HCT116 (cell line): ENCODE measurements at regions not wholly inside any gene's neighbourhood (a gene's known extent, or its start where the extent isn't known, plus 50 kb on each side); places are given as distances from the start of the nearest gene placed in this dataset.

Source experiments
- ATAC-seq: fragments of 200-7000 bp; cut with Tn5 transposase; 2 replicates; pipeline ENCODE4 v1.9.1; 2020; ENCODE audit warnings: mild to moderate bottlenecking, moderate library complexity
- BruUV-seq: library from RNA; stranded (reverse); fragments of 400-500 nt; replicated peaks from 2 replicates; lab custom pipeline; 2021; lab: Mats Ljungman, UMichigan
- CTCF ChIA-PET: fragments of 300-600 bp; sonication (Branson Sonifier 250); formaldehyde crosslinking; loops from one replicate; lab custom pipeline; 2021; ENCODE audit warnings: antibody characterized with exemption; lab: Charles Lee
- POLR2A ChIA-PET: fragments of 300-600, 350-600 bp; sonication (Branson Sonifier 250); formaldehyde crosslinking; loops from one replicate; lab custom pipeline; 2021; ENCODE audit warnings: antibody characterized with exemption; lab: Charles Lee
- RAD21 ChIA-PET, 2 experiments: fragments of 300-600 bp; sonication (Branson Sonifier 250); formaldehyde crosslinking; loops; one replicate each; lab custom pipeline; 2023; ENCODE audit warnings: low total read pairs in 2 of 2; ENCODE audit not compliant: uncharacterized antibody in 2 of 2, unreplicated experiment in 2 of 2, low non-redundant PET in 1 of 2; lab: Charles Lee
- DNase-seq: peaks from one replicate; pipeline ENCODE4 v3.0.0-alpha.2; 2010; ENCODE audit warnings: low read depth, low spot score
- H2AFZ ChIP-seq: fragments of 200-600 bp; shearing (Covaris generic), sonication (generic); 2 replicates; pipeline ENCODE4 v1.6.1; 2017; ENCODE audit warnings: low read depth, mixed run types, mixed read lengths, antibody characterized with exemption, low read length; ENCODE audit not compliant: poor library complexity, severe bottlenecking
- H3K27ac ChIP-seq: 2 replicates; pipeline ENCODE4 v1.5.1; 2012; ENCODE audit warnings: low read depth, low read length
- H3K27me3 ChIP-seq: fragments of 200-600 bp; sonication (generic); 2 replicates; pipeline ENCODE4 v1.6.1; 2016; ENCODE audit warnings: mixed run types, low read length, mixed read lengths; ENCODE audit not compliant: insufficient read depth
- H3K36me3 ChIP-seq, 2 experiments: fragments of 200-500 bp in 1 of 2; fragments of 200-600 bp in 1 of 2; sonication (Bioruptor generic) in 1 of 2; sonication (generic) in 1 of 2; 2 replicates each; pipeline versions ENCODE4 v1.5.1 to v1.6.1; 2014 to 2016; ENCODE audit warnings: low read length in 2 of 2, inconsistent platforms in 1 of 2, mixed read lengths in 1 of 2, mixed run types in 1 of 2; ENCODE audit not compliant: insufficient read depth in 2 of 2, control insufficient read depth in 1 of 2
- H3K4me1 ChIP-seq, 2 experiments: fragments of 200-600 bp in 1 of 2; sonication (generic) in 1 of 2; 2 replicates each; pipeline versions ENCODE4 v1.5.1 to v1.6.1; 2012 to 2017; ENCODE audit warnings: low read length in 2 of 2, inconsistent platforms in 1 of 2, mild to moderate bottlenecking in 1 of 2, mixed read lengths in 1 of 2, mixed run types in 1 of 2, moderate library complexity in 1 of 2; ENCODE audit not compliant: insufficient read depth in 2 of 2, control insufficient read depth in 1 of 2
- H3K4me2 ChIP-seq: fragments of 200-600 bp; sonication (generic); 2 replicates; pipeline ENCODE4 v1.6.1; 2017; ENCODE audit warnings: mixed run types, low read length, mixed read lengths
- H3K4me3 ChIP-seq, 2 experiments: fragments of 200-600 bp in 1 of 2; sonication (generic) in 1 of 2; replicated peaks in 1 of 2; 2 replicates each; pipeline ENCODE4 v1.5.1; 2011 to 2016; ENCODE audit warnings: low read length in 2 of 2, control low read depth in 1 of 2, low read depth in 1 of 2, mild to moderate bottlenecking in 1 of 2, mixed read lengths in 1 of 2, mixed run types in 1 of 2
- H3K79me2 ChIP-seq: fragments of 200-600 bp; sonication (generic); 2 replicates; pipeline ENCODE4 v1.6.1; 2017; ENCODE audit warnings: mild to moderate bottlenecking, mixed run types, low read length, moderate library complexity, mixed read lengths; ENCODE audit not compliant: insufficient read depth
- H3K9ac ChIP-seq: fragments of 200-600 bp; sonication (generic); 2 replicates; pipeline ENCODE4 v1.6.1; 2016; ENCODE audit warnings: low read length, mixed read lengths
- H3K9me2 ChIP-seq: fragments of 200-600 bp; sonication (generic), shearing (Covaris generic); 2 replicates; pipeline ENCODE4 v1.6.1; 2017; ENCODE audit warnings: mixed run types, mild to moderate bottlenecking, moderate library complexity; ENCODE audit not compliant: insufficient read depth
- H3K9me3 ChIP-seq, 2 experiments: fragments of 200-500 bp in 1 of 2; fragments of 200-600 bp in 1 of 2; sonication (Bioruptor generic) in 1 of 2; sonication (generic) in 1 of 2; 2 replicates each; pipeline ENCODE4 v1.6.1; 2014 to 2017; ENCODE audit warnings: low read length in 2 of 2, mixed read lengths in 2 of 2, inconsistent platforms in 1 of 2, low read depth in 1 of 2, mild to moderate bottlenecking in 1 of 2, mixed run types in 1 of 2, moderate library complexity in 1 of 2; ENCODE audit not compliant: control insufficient read depth in 1 of 2, insufficient read depth in 1 of 2
- H4K20me1 ChIP-seq: fragments of 200-600 bp; sonication (generic), shearing (Covaris generic); 2 replicates; pipeline ENCODE4 v1.6.1; 2017; ENCODE audit warnings: mixed run types, mild to moderate bottlenecking, moderate library complexity; ENCODE audit not compliant: insufficient read depth
- ATF3 ChIP-seq: IDR thresholded peaks from 2 replicates; pipeline ENCODE4 v1.6.1; 2012
- ELF1 ChIP-seq: IDR thresholded peaks from 2 replicates; pipeline ENCODE4 v1.6.1; 2012; ENCODE audit warnings: low read depth, borderline replicate concordance
- EZH2phosphoT487 ChIP-seq: fragments of 200-600 bp; IDR thresholded peaks from 2 replicates; pipeline ENCODE4 v1.6.1; 2018; ENCODE audit warnings: antibody characterized with exemption, borderline replicate concordance
- ZFX ChIP-seq: fragments of 450-650 bp; IDR thresholded peaks from 2 replicates; pipeline ENCODE4 v1.6.1; 2017
- intact Hi-C: fragments of 100-400 bp; cut with micrococcal nuclease; formaldehyde crosslinking; loops from 2 replicates; pipeline ENCODE4 v1.10.0; 2022

- RAD21 ChIA-PET, result no interaction called here
- intact Hi-C loops, result no loop called here
Observed at GRCh38 chr16:85225257-85225656, 113.0 kb upstream of the CIBAR2 start.

GRCh38 chr16:85225721-85226120, 113.4 kb upstream of the CIBAR2 start:
- no peaks in the 10 kb centered on the region for H3K79me2 ChIP-seq
- RAD21 ChIA-PET, result no interaction called here
- no peaks in the 10 kb centered on the region for H3K27me3 ChIP-seq
- POLR2A ChIA-PET, result no interaction called here
- no peak overlapping the region for H3K4me3 ChIP-seq
- no TSS peak for BruUV-seq
- no peaks in the 10 kb centered on the region for H3K36me3 ChIP-seq
- no peaks in the 10 kb centered on the region for H3K9me2 ChIP-seq
- CTCF ChIA-PET, result no interaction called here
- no peak overlapping the region for H2AFZ ChIP-seq
- no peak overlapping the region for H3K9ac ChIP-seq
- H3K4me1 ChIP-seq, result peaks cover 5 to 12% of the 10 kb centered on the region in 2 experiments; a peak in 3 of 4 replicates
- TF ChIP-seq EZH2phosphoT487 (no peak), ELF1 (no peak)
- DNase-seq (no peak), ATAC-seq (no peak)
- H3K27ac ChIP-seq, result no peak overlapping the region
- intact Hi-C loops, result no loop called here
- H3K4me2 ChIP-seq, result no peak overlapping the region
- no peaks in the 10 kb centered on the region for H4K20me1 ChIP-seq
- 0 out of 4 replicates have a peak, but pooled peaks cover 0 to 6% of the 10 kb centered on the region in 2 experiments for H3K9me3 ChIP-seq

More at GRCh38 chr16:85225257-85225656, 113.0 kb upstream of the CIBAR2 start:
- no peaks in the 10 kb centered on the region for H3K36me3 ChIP-seq
- H4K20me1 ChIP-seq, result no peaks in the 10 kb centered on the region
- no peaks in the 10 kb centered on the region for H3K9me2 ChIP-seq
- H3K9me3 ChIP-seq, result 0 out of 4 replicates have a peak, but pooled peaks cover 0 to 6% of the 10 kb centered on the region in 2 experiments
- ATAC-seq, result no peak
- peaks cover 5 to 12% of the 10 kb centered on the region in 2 experiments; a peak in 3 of 4 replicates for H3K4me1 ChIP-seq
- H3K27me3 ChIP-seq, result no peaks in the 10 kb centered on the region
- CTCF ChIA-PET, result no interaction called here
- H3K4me2 ChIP-seq, result no peak overlapping the region
- no peak for DNase-seq
- H3K79me2 ChIP-seq, result no peaks in the 10 kb centered on the region
- no peak overlapping the region for H3K9ac ChIP-seq
- H2AFZ ChIP-seq, result no peak overlapping the region
- H3K4me3 ChIP-seq, result no peak overlapping the region
- no peak overlapping the region for H3K27ac ChIP-seq
- BruUV-seq, result no TSS peak
- POLR2A ChIA-PET, result no interaction called here
- TF ChIP-seq ATF3 (no peak), ZFX (no peak)
